ENCODE measurements at regions not wholly inside any gene's neighbourhood (a gene's known extent, or its start where the extent isn't known, plus 50 kb on each side); places are given as distances from the start of the nearest gene placed in this dataset.

- DNase-seq, result no peak
- Mint-ChIP-seq H3K36me3 (ENCODE audit: unreplicated experiment) (no peaks in the 10 kb centered on the region), H3K27ac (ENCODE audit: unreplicated experiment) (no peak overlapping the region), H3K27me3 (ENCODE audit: unreplicated experiment) (peaks cover 5% of the 10 kb centered on the region), H3K9me3 (ENCODE audit: unreplicated experiment) (peaks cover 3% of the 10 kb centered on the region), H3K4me1 (ENCODE audit: low read depth, unreplicated experiment) (no peaks in the 10 kb centered on the region), H3K4me3 (ENCODE audit: unreplicated experiment) (no peak overlapping the region)
- no peak for TF ChIP-seq CTCF (IDR thresholded peaks at IDR 0.05; ENCODE audit: partially characterized antibody, unreplicated experiment)
Measured at GRCh38 chr19:20482721-20483120, 82.9 kb downstream of the ZNF737 start.

GRCh38 chr19:20481736-20482135 lies 83.8 kb downstream of the ZNF737 start:
- TF ChIP-seq CTCF (IDR thresholded peaks at IDR 0.05; ENCODE audit: partially characterized antibody, unreplicated experiment), result no peak
- DNase-seq, result no peak
- Mint-ChIP-seq H3K27me3 (ENCODE audit: unreplicated experiment) (peaks cover 5% of the 10 kb centered on the region), H3K36me3 (ENCODE audit: unreplicated experiment) (peaks cover 8% of the 10 kb centered on the region), H3K9me3 (ENCODE audit: unreplicated experiment) (peaks cover 5% of the 10 kb centered on the region), H3K27ac (ENCODE audit: unreplicated experiment) (no peak overlapping the region), H3K4me3 (ENCODE audit: unreplicated experiment) (no peak overlapping the region), H3K4me1 (ENCODE audit: low read depth, unreplicated experiment) (no peaks in the 10 kb centered on the region)

- Mint-ChIP-seq H3K36me3 (ENCODE audit: unreplicated experiment) (peaks cover 25% of the 10 kb centered on the region), H3K9me3 (ENCODE audit: unreplicated experiment) (peaks cover 13% of the 10 kb centered on the region), H3K4me1 (ENCODE audit: low read depth, unreplicated experiment) (no peaks in the 10 kb centered on the region), H3K27me3 (ENCODE audit: unreplicated experiment) (peaks cover 4% of the 10 kb centered on the region), H3K4me3 (ENCODE audit: unreplicated experiment) (no peak overlapping the region), H3K27ac (ENCODE audit: unreplicated experiment) (no peak overlapping the region)
- DNase-seq, result no peak
- no peak for TF ChIP-seq CTCF (IDR thresholded peaks at IDR 0.05; ENCODE audit: partially characterized antibody, unreplicated experiment)
Measured at GRCh38 chr19:20479483-20479882, 86.1 kb downstream of the ZNF737 start.

- H3K4me1 Mint-ChIP-seq (ENCODE audit: low read depth, unreplicated experiment), result no peaks in the 10 kb centered on the region
- H3K36me3 Mint-ChIP-seq (ENCODE audit: unreplicated experiment), result peaks cover 30% of the 10 kb centered on the region
- no peak for TF ChIP-seq CTCF (IDR thresholded peaks at IDR 0.05; ENCODE audit: partially characterized antibody, unreplicated experiment)
- H3K4me3 Mint-ChIP-seq (ENCODE audit: unreplicated experiment), result no peak overlapping the region
- peaks cover 4% of the 10 kb centered on the region for H3K27me3 Mint-ChIP-seq (ENCODE audit: unreplicated experiment)
- no peak for DNase-seq
- H3K9me3 Mint-ChIP-seq (ENCODE audit: unreplicated experiment), result peaks cover 13% of the 10 kb centered on the region
- no peak overlapping the region for H3K27ac Mint-ChIP-seq (ENCODE audit: unreplicated experiment)
Measured at GRCh38 chr19:20478936-20479335, 86.6 kb downstream of the ZNF737 start.

- DNase-seq, result no peak
- Mint-ChIP-seq H3K9me3 (ENCODE audit: unreplicated experiment) (peaks cover 17% of the 10 kb centered on the region), H3K27ac (ENCODE audit: unreplicated experiment) (no peak overlapping the region), H3K4me1 (ENCODE audit: low read depth, unreplicated experiment) (no peaks in the 10 kb centered on the region), H3K4me3 (ENCODE audit: unreplicated experiment) (no peak overlapping the region), H3K27me3 (ENCODE audit: unreplicated experiment) (peaks cover 2% of the 10 kb centered on the region), H3K36me3 (ENCODE audit: unreplicated experiment) (peaks cover 30% of the 10 kb centered on the region)
- TF ChIP-seq CTCF (IDR thresholded peaks at IDR 0.05; ENCODE audit: partially characterized antibody, unreplicated experiment), result no peak
Measured at GRCh38 chr19:20472854-20473253, 92.7 kb downstream of the ZNF737 start.

All from glutamatergic neuron (in vitro differentiated cells).